Colonic mucosa (tissue), 4 donors: ENCODE measurements at regions not wholly inside any gene's neighbourhood (a gene's known extent, or its start where the extent isn't known, plus 50 kb on each side); places are given as distances from the start of the nearest gene placed in this dataset.

ENCODE experiments used
- DNase-seq: peaks from one replicate; pipeline ENCODE4 v3.0.0-alpha.2; 2020
- H3K27ac ChIP-seq: fragments of 200-600 bp; one replicate; pipeline ENCODE4 v1.8.0; 2021
- H3K27me3 ChIP-seq: fragments of 200-600 bp; one replicate; pipeline ENCODE4 v1.8.0; 2021
- H3K36me3 ChIP-seq: fragments of 200-600 bp; one replicate; pipeline ENCODE4 v1.8.0; 2021
- H3K4me1 ChIP-seq: fragments of 200-600 bp; one replicate; pipeline ENCODE4 v1.8.0; 2021; ENCODE audit warnings: mild to moderate bottlenecking
- H3K4me3 ChIP-seq: fragments of 200-600 bp; one replicate; pipeline ENCODE4 v1.8.0; 2021
- H3K9ac ChIP-seq, 2 donors: one replicate each; pipeline ENCODE4 v1.7.0; 2013; ENCODE audit warnings: control low read depth in 2 of 2, low read depth in 2 of 2, low read length in 2 of 2
- H3K9me3 ChIP-seq: fragments of 200-600 bp; one replicate; pipeline ENCODE4 v1.8.0; 2021
- intact Hi-C: fragments of 100-400 bp; cut with DNase I; formaldehyde crosslinking; loops from one replicate; pipeline ENCODE4 v1.14.1; 2022
- TF ChIP-seq, protein P1 (sequence below): fragments of 200-600 bp; IDR thresholded peaks from one replicate; pipeline ENCODE4 v1.8.0; 2022; ENCODE audit warnings: antibody characterized with exemption, mild to moderate bottlenecking
- donor health status: healthy.
- donor health status: DM: no; HTN: no; CAD: no.
- donor health status: DM: no; HTN: no; CAD: no.

DNA sequence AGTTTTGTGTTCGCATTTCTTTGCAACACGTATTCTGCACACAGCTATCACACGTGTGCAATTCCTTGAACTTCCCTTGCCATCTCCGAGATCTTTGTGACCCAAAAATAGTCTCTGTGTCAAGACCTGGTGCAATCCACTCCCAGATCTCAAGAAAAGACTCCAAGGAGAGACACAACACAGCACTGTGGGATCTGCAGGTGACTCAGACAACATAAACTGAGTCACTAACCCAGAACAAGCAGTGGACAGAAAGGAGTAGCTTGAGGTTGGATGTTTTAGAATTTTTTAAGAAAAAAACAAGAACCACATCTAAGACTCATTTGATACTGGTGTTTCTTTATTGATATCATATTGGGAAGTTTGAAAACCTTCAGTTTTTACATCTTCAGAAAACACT lies 396.9 kb downstream of the AGTPBP1 start:
- TF ChIP-seq, protein P1, sequence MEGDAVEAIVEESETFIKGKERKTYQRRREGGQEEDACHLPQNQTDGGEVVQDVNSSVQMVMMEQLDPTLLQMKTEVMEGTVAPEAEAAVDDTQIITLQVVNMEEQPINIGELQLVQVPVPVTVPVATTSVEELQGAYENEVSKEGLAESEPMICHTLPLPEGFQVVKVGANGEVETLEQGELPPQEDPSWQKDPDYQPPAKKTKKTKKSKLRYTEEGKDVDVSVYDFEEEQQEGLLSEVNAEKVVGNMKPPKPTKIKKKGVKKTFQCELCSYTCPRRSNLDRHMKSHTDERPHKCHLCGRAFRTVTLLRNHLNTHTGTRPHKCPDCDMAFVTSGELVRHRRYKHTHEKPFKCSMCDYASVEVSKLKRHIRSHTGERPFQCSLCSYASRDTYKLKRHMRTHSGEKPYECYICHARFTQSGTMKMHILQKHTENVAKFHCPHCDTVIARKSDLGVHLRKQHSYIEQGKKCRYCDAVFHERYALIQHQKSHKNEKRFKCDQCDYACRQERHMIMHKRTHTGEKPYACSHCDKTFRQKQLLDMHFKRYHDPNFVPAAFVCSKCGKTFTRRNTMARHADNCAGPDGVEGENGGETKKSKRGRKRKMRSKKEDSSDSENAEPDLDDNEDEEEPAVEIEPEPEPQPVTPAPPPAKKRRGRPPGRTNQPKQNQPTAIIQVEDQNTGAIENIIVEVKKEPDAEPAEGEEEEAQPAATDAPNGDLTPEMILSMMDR, result no peak
- Histone ChIP-seq H3K9ac (no peak overlapping the region), H3K4me1 (no peaks in the 10 kb centered on the region), H3K27me3 (no peaks in the 10 kb centered on the region), H3K27ac (no peak overlapping the region), H3K9me3 (no peaks in the 10 kb centered on the region), H3K36me3 (no peaks in the 10 kb centered on the region), H3K4me3 (no peak overlapping the region)
- no peak for DNase-seq
- intact Hi-C loops, result no loop called here

DNA sequence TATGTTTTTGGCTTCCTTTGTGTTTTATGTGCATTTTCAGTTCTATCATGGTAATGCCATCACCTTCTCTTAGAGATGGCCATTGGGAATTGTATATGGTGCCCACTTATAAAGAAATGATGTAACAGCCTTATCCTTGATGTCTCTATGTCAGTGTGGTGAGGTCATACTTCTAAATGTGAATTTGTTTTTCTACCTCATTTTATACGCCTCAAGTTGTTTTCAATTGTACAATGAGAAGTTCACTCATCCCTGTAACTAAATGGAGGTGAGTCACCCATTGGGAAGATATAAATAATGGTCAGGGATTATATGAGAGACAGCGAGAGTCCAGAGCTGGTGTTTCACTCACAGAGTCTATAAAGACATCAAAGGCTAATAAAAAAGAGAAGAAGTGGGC lies 402.4 kb downstream of the AGTPBP1 start:
- TF ChIP-seq, protein P1, result no peak
- no peak for DNase-seq
- Histone ChIP-seq H3K36me3 (no peaks in the 10 kb centered on the region), H3K9me3 (no peaks in the 10 kb centered on the region), H3K27me3 (no peaks in the 10 kb centered on the region), H3K4me3 (no peak overlapping the region), H3K4me1 (no peaks in the 10 kb centered on the region), H3K9ac (no peak overlapping the region), H3K27ac (no peak overlapping the region)
- intact Hi-C loops, result no loop called here

DNA sequence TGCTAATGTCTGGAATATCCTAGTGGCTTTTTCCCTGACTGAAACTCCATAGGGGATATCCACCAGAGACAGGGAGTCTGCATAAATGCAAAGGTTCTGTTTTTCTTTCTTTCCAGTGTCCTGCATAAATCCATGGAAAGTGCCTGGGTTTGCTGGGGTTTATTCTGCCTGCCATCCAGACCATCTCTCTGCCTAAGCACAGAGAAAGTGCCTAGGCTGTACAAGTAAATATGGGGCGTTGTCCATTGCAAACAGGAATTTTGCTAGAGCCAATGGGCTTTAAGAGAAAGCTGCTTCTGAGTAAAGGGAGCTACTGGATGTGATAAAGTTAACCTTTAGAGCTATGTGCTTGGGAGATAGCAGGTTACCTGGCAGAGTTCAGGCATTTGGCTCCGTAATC lies 407.5 kb downstream of the AGTPBP1 start:
- no peak overlapping the region for H3K9ac ChIP-seq
- no peaks in the 10 kb centered on the region for H3K9me3 ChIP-seq
- H3K4me3 ChIP-seq, result no peak overlapping the region
- no peaks in the 10 kb centered on the region for H3K27me3 ChIP-seq
- no peak for DNase-seq
- intact Hi-C loops, result no loop called here
- H3K27ac ChIP-seq, result no peak overlapping the region
- TF ChIP-seq, protein P1, result no peak
- H3K36me3 ChIP-seq, result no peaks in the 10 kb centered on the region
- H3K4me1 ChIP-seq, result no peaks in the 10 kb centered on the region

DNA sequence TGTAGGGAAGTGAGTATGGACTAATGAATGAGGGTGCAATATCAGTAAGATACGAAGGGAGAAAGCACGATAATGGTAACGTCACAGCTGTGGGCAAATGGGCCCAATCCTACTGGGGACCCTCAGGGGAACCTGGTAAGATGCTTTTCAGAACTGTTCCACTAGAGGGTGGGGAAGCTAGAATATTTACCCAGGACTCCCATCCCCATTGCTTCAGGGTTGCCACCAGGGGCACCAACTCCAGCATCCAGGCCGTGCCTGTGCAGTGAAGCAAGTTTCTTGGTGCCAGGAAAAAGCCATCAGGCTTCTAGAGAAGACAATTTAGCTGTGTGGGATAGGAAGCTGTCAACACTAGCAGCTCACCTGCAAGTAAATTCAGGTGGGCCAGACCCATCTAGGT lies 409.3 kb downstream of the AGTPBP1 start:
- H3K4me1 ChIP-seq, result no peaks in the 10 kb centered on the region
- no peaks in the 10 kb centered on the region for H3K36me3 ChIP-seq
- DNase-seq, result no peak
- H3K4me3 ChIP-seq, result no peak overlapping the region
- H3K9me3 ChIP-seq, result no peaks in the 10 kb centered on the region
- no peak overlapping the region for H3K9ac ChIP-seq
- no peak overlapping the region for H3K27ac ChIP-seq
- TF ChIP-seq, protein P1, result no peak
- H3K27me3 ChIP-seq, result no peaks in the 10 kb centered on the region
- intact Hi-C loops, result no loop called here

DNA sequence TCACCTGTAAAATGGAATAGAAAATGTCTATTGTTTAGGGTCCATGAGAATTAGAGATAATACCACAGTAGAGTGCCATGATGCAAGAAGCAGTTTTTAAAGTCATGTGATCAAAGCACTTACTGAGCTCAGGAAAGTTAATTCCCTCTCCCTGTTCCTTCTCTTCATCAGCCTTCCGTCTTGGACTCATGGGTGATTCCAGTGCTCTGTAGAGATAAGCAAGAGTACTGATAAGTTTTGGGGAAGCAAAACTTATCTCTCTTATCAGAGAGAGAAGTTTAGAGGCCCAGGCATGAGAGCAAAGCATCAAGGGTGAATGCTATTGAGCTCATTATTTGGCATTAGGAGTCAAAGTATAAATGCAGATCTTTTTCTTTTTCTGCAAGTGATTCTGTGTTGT lies 410.1 kb downstream of the AGTPBP1 start:
- TF ChIP-seq, protein P1, result no peak
- Histone ChIP-seq H3K4me3 (no peak overlapping the region), H3K27ac (no peak overlapping the region), H3K9ac (no peak overlapping the region), H3K27me3 (no peaks in the 10 kb centered on the region), H3K4me1 (no peaks in the 10 kb centered on the region), H3K9me3 (no peaks in the 10 kb centered on the region), H3K36me3 (no peaks in the 10 kb centered on the region)
- no peak for DNase-seq
- intact Hi-C loops, result no loop called here

DNA sequence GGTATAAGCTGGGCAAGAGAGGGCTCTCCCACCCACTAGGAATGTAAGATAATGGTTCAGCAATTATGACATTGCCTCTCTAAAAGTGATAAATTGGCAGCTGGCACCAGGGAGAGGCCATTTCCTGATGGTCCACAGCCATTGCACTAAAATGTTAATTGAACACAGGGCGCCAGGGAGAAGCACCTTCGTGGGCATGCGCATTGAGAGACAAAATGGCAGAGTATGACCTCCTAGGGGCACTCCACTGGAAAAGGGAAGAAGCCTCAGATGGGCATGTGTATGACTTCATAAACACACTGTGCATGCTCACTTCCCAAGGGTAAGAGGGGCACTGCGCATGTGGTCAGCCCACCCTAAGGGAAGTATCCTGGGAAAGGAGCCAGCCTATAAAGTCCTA lies 419.2 kb downstream of the AGTPBP1 start:
- no peaks in the 10 kb centered on the region for H3K36me3 ChIP-seq
- H3K27ac ChIP-seq, result no peak overlapping the region
- no peaks in the 10 kb centered on the region for H3K27me3 ChIP-seq
- no peak overlapping the region for H3K4me3 ChIP-seq
- no peak overlapping the region for H3K9ac ChIP-seq
- TF ChIP-seq, protein P1, result no peak
- intact Hi-C loops, result no loop called here
- H3K4me1 ChIP-seq, result no peaks in the 10 kb centered on the region
- DNase-seq, result no peak
- H3K9me3 ChIP-seq, result no peaks in the 10 kb centered on the region
